Activated CD4-positive, alpha-beta memory T cell treated with anti-CD3 and anti-CD28 coated beads, Interleukin-2, amount 10 ng/mL, durations not matched to agents 7 days and 5 days (primary cell): ENCODE measurements at regions not wholly inside any gene's neighbourhood (a gene's known extent, or its start where the extent isn't known, plus 50 kb on each side); places are given as distances from the start of the nearest gene placed in this dataset.
"Not testable (repeated sequence)": the region's sequence is repeated elsewhere in the genome, so short reads cannot be mapped to it uniquely, and the experiment has no call there.

Source experiments
- CTCF ChIA-PET: fragments of 350-600 bp; sonication (Branson Sonifier 250); formaldehyde crosslinking; loops from one replicate; lab custom pipeline; 2021; ENCODE audit warnings: antibody characterized with exemption, inconsistent platforms; lab: Charles Lee
- POLR2A ChIA-PET: fragments of 350-600 bp; sonication (Branson Sonifier 250); formaldehyde crosslinking; loops from one replicate; lab custom pipeline; 2021; ENCODE audit warnings: antibody characterized with exemption; lab: Charles Lee
- DNase-seq: peaks from one replicate; pipeline ENCODE4 v3.0.0-alpha.2; 2020
- H3K27ac Mint-ChIP-seq: one replicate; pipeline ENCODE4 v1.8.0; 2021; ENCODE audit warnings: mild to moderate bottlenecking, mixed read lengths
- H3K27me3 Mint-ChIP-seq: one replicate; pipeline ENCODE4 v1.8.0; 2021; ENCODE audit warnings: mixed read lengths
- H3K36me3 Mint-ChIP-seq: one replicate; pipeline ENCODE4 v1.8.0; 2021; ENCODE audit warnings: low read depth, mixed read lengths
- H3K4me1 Mint-ChIP-seq: one replicate; pipeline ENCODE4 v1.8.0; 2021; ENCODE audit warnings: mixed read lengths
- H3K4me3 Mint-ChIP-seq: one replicate; pipeline ENCODE4 v1.8.0; 2021; ENCODE audit warnings: mild to moderate bottlenecking, mixed read lengths
- H3K9me3 Mint-ChIP-seq: one replicate; pipeline ENCODE4 v1.8.0; 2021; ENCODE audit warnings: mixed read lengths

- DNase-seq = no peak
- CTCF ChIA-PET = no interaction called here
- Mint-ChIP-seq H3K27ac (peak overlapping the region; percentile 16), H3K36me3 (peaks cover 30% of the 10 kb centered on the region), H3K4me3 (no peak overlapping the region), H3K27me3 (no peaks in the 10 kb centered on the region), H3K4me1 (peaks cover 27% of the 10 kb centered on the region), H3K9me3 (peaks cover 50% of the 10 kb centered on the region)
- POLR2A ChIA-PET = interaction anchor here (1.7 kb wide), 1 partner anchor 14 kb away, joined by 4 read pairs; no protein-coding TSS in a partner anchor
Measured at GRCh38 chr2:7539077-7539476, 621.9 kb downstream of the RNF144A start.

- no peaks in the 10 kb centered on the region for H3K27me3 Mint-ChIP-seq
- H3K36me3 Mint-ChIP-seq = peaks cover 25% of the 10 kb centered on the region
- H3K4me3 Mint-ChIP-seq = no peak overlapping the region
- POLR2A ChIA-PET = interaction anchor here (1.7 kb wide), 1 partner anchor 13 kb away, joined by 4 read pairs; no protein-coding TSS in a partner anchor
- DNase-seq = no peak
- H3K4me1 Mint-ChIP-seq = peaks cover 25% of the 10 kb centered on the region
- peaks cover 46% of the 10 kb centered on the region for H3K9me3 Mint-ChIP-seq
- no peak overlapping the region for H3K27ac Mint-ChIP-seq
- CTCF ChIA-PET = no interaction called here
Measured at GRCh38 chr2:7539760-7540159, 622.5 kb downstream of the RNF144A start.

GRCh38 chr2:7552825-7553570, 635.8 kb downstream of the RNF144A start:
- H3K4me1 Mint-ChIP-seq = peaks cover 12% of the 10 kb centered on the region
- POLR2A ChIA-PET = interaction anchor here (0.6 to 1.2 kb wide), 5 partner anchors 14 to 958 kb away, joined by 3 to 4 read pairs (median 3); no protein-coding TSS in a partner anchor
- H3K27ac Mint-ChIP-seq = peak overlapping the region; percentile 5
- peaks cover 5% of the 10 kb centered on the region for H3K36me3 Mint-ChIP-seq
- peaks cover 3% of the 10 kb centered on the region for H3K27me3 Mint-ChIP-seq
- H3K9me3 Mint-ChIP-seq = no peaks in the 10 kb centered on the region
- no peak for DNase-seq
- CTCF ChIA-PET = no interaction called here
- peak overlapping the region; percentile 34 for H3K4me3 Mint-ChIP-seq

GRCh38 chr2:7555260-7555659, 638.0 kb downstream of the RNF144A start:
- Mint-ChIP-seq H3K4me3 (no peak overlapping the region), H3K9me3 (peaks cover 2% of the 10 kb centered on the region), H3K36me3 (no peaks in the 10 kb centered on the region), H3K4me1 (peaks cover 12% of the 10 kb centered on the region), H3K27ac (no peak overlapping the region), H3K27me3 (peaks cover 3% of the 10 kb centered on the region)
- ChIA-PET POLR2A (no interaction called here), CTCF (no interaction called here)
- DNase-seq = no peak

GRCh38 chr2:7557376-7557775, 640.2 kb downstream of the RNF144A start:
- H3K36me3 Mint-ChIP-seq = peaks cover 3% of the 10 kb centered on the region
- peaks cover 2% of the 10 kb centered on the region for H3K9me3 Mint-ChIP-seq
- H3K4me3 Mint-ChIP-seq = no peak overlapping the region
- POLR2A ChIA-PET = no interaction called here
- CTCF ChIA-PET = no interaction called here
- H3K27me3 Mint-ChIP-seq = no peaks in the 10 kb centered on the region
- H3K27ac Mint-ChIP-seq = no peak overlapping the region
- peaks cover 12% of the 10 kb centered on the region for H3K4me1 Mint-ChIP-seq
- no peak for DNase-seq

GRCh38 chr2:7559791-7560190, 642.6 kb downstream of the RNF144A start:
- peaks cover 3% of the 10 kb centered on the region for H3K4me1 Mint-ChIP-seq
- H3K36me3 Mint-ChIP-seq = peaks cover 3% of the 10 kb centered on the region
- no peak overlapping the region for H3K4me3 Mint-ChIP-seq
- ChIA-PET CTCF (no interaction called here), POLR2A (no interaction called here)
- H3K27me3 Mint-ChIP-seq = no peaks in the 10 kb centered on the region
- no peak for DNase-seq
- H3K27ac Mint-ChIP-seq = no peak overlapping the region
- H3K9me3 Mint-ChIP-seq = peaks cover 8% of the 10 kb centered on the region

- POLR2A ChIA-PET = interaction anchor here (1.6 kb wide), 1 partner anchor 161 kb away, joined by 3 read pairs; no protein-coding TSS in a partner anchor
- peaks cover 31% of the 10 kb centered on the region for H3K4me1 Mint-ChIP-seq
- H3K36me3 Mint-ChIP-seq = peaks cover 15% of the 10 kb centered on the region
- peaks cover 12% of the 10 kb centered on the region for H3K9me3 Mint-ChIP-seq
- H3K4me3 Mint-ChIP-seq = no peak overlapping the region
- H3K27me3 Mint-ChIP-seq = no peaks in the 10 kb centered on the region
- no peak overlapping the region for H3K27ac Mint-ChIP-seq
- DNase-seq = no peak
- CTCF ChIA-PET = no interaction called here
Measured at GRCh38 chr2:7566382-7566881, 649.2 kb downstream of the RNF144A start.

GRCh38 chr2:7567116-7567515, 649.9 kb downstream of the RNF144A start:
- ChIA-PET CTCF (interaction anchor here (1.0 to 1.2 kb wide), 2 partner anchors 17 to 139 kb away, joined by 3 read pairs; no protein-coding TSS in a partner anchor), POLR2A (interaction anchor here (0.8 to 1.6 kb wide), 5 partner anchors 14 to 160 kb away, joined by 3 to 7 read pairs (median 3); no protein-coding TSS in a partner anchor)
- H3K4me3 Mint-ChIP-seq, DNase-seq, H3K27me3 Mint-ChIP-seq: not testable (repeated sequence)
- Mint-ChIP-seq H3K4me1 (peaks cover 36% of the 10 kb centered on the region), H3K36me3 (peaks cover 14% of the 10 kb centered on the region), H3K27ac (peak overlapping the region; percentile 65), H3K9me3 (peaks cover 12% of the 10 kb centered on the region)

- Mint-ChIP-seq H3K4me1 (peaks cover 42% of the 10 kb centered on the region), H3K36me3 (peaks cover 12% of the 10 kb centered on the region), H3K9me3 (peaks cover 12% of the 10 kb centered on the region), H3K27ac (peak overlapping the region; percentile 65), H3K27me3 (no peaks in the 10 kb centered on the region), H3K4me3 (no peak overlapping the region)
- ChIA-PET POLR2A (interaction anchor here (0.8 to 1.6 kb wide), 6 partner anchors 15 to 1113 kb away, joined by 3 to 7 read pairs (median 4); no protein-coding TSS in a partner anchor), CTCF (interaction anchor here (1.0 to 1.2 kb wide), 2 partner anchors 18 to 140 kb away, joined by 3 read pairs; no protein-coding TSS in a partner anchor)
- DNase-seq = peak; percentile 31
Measured at GRCh38 chr2:7567646-7568045, 650.4 kb downstream of the RNF144A start.

GRCh38 chr2:7570247-7570646, 653.0 kb downstream of the RNF144A start:
- Mint-ChIP-seq H3K36me3 (peaks cover 12% of the 10 kb centered on the region), H3K4me3 (no peak overlapping the region), H3K27ac (no peak overlapping the region), H3K4me1 (peaks cover 46% of the 10 kb centered on the region), H3K27me3 (no peaks in the 10 kb centered on the region), H3K9me3 (peaks cover 8% of the 10 kb centered on the region)
- CTCF ChIA-PET = no interaction called here
- no peak for DNase-seq
- POLR2A ChIA-PET = no interaction called here

GRCh38 chr2:7571701-7572100, 654.5 kb downstream of the RNF144A start:
- CTCF ChIA-PET = no interaction called here
- Mint-ChIP-seq H3K4me1 (peaks cover 43% of the 10 kb centered on the region), H3K36me3 (peaks cover 7% of the 10 kb centered on the region), H3K27me3 (no peaks in the 10 kb centered on the region), H3K4me3 (no peak overlapping the region), H3K27ac (no peak overlapping the region), H3K9me3 (peaks cover 9% of the 10 kb centered on the region)
- no peak for DNase-seq
- POLR2A ChIA-PET = interaction anchor here (1.5 kb wide), 1 partner anchor 972 kb away, joined by 3 read pairs; no protein-coding TSS in a partner anchor

- H3K27ac Mint-ChIP-seq = no peak overlapping the region
- H3K4me3 Mint-ChIP-seq = no peak overlapping the region
- no peak for DNase-seq
- no peaks in the 10 kb centered on the region for H3K27me3 Mint-ChIP-seq
- H3K4me1 Mint-ChIP-seq = peaks cover 36% of the 10 kb centered on the region
- ChIA-PET CTCF (no interaction called here), POLR2A (interaction anchor here (0.6 to 1.5 kb wide), 2 partner anchors 971 to 1110 kb away, joined by 3 read pairs; no protein-coding TSS in a partner anchor)
- H3K9me3 Mint-ChIP-seq = peaks cover 12% of the 10 kb centered on the region
- H3K36me3 Mint-ChIP-seq = peaks cover 8% of the 10 kb centered on the region
Measured at GRCh38 chr2:7572450-7572849, 655.2 kb downstream of the RNF144A start.

GRCh38 chr2:7573166-7573825, 656.1 kb downstream of the RNF144A start:
- Mint-ChIP-seq H3K36me3 (peaks cover 16% of the 10 kb centered on the region), H3K27me3 (no peaks in the 10 kb centered on the region), H3K9me3 (peaks cover 21% of the 10 kb centered on the region), H3K4me1 (peaks cover 27% of the 10 kb centered on the region), H3K27ac (no peak overlapping the region), H3K4me3 (no peak overlapping the region)
- POLR2A ChIA-PET = interaction anchor here (0.6 kb wide), 1 partner anchor 1109 kb away, joined by 3 read pairs; no protein-coding TSS in a partner anchor
- CTCF ChIA-PET = no interaction called here
- DNase-seq = no peak
